GM19438 (cell line): ENCODE measurements at regions not wholly inside any gene's neighbourhood (a gene's known extent, or its start where the extent isn't known, plus 50 kb on each side); places are given as distances from the start of the nearest gene placed in this dataset.
A peak's percentile ranks its signal among the peaks of the same experiment; 100 is the strongest.

Source experiments
- ATAC-seq: cut with Tn5 transposase; IDR thresholded peaks from one replicate; pipeline ENCODE4 v1.9.1; 2021; ENCODE audit warnings: low read depth; ENCODE audit not compliant: unreplicated experiment

DNA sequence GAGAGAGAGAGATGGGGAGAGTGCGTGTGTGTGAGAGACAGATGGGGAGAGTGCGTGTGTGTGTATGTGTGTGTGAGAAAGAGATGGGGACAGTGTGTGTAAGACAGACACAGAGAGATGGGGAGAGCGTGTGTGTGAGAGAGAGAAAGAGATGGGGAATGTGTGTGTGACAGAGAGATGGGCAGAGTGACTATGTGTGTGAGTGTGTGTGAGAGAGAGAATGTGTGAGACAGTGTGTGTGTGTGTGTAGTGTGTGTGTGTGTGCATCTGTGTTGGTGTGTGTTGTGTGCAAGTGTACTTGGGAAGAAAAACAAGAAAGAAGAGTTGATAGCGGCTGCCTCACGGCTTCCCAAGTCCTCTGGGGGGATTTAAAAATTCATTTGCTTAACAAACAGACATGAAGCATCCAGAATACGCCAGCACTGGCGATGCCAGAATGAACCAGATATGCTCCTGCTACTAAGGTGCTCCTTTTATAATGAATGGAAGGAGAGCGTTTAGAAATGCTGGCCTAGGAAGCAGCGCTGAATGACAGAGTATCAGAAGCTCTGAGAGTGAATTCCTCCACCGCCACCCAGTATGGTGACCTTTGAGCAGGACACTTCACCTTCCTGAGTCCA lies 186.1 kb upstream of the TSC22D2 start:
- ATAC-seq, result no peak

DNA sequence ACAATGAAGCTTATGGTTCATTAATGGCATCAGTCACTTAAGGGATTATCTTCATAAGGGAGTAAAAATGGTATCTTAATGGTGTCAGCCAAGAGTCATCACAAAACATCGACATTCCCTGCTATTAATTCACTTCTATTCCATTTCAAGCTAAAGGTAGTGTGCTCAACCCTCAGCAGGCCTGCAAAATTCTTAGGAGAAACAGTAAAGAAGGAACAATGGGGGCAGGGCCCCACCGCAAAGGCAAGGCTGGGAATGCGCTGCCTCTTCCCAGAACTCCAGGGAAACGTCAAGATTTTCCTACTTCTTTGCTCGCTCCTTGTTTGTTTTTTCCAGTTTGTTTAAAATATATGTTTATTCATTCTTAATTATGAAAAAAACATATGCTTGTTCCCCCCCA lies 187.3 kb upstream of the TSC22D2 start:
- ATAC-seq, result no peak

DNA sequence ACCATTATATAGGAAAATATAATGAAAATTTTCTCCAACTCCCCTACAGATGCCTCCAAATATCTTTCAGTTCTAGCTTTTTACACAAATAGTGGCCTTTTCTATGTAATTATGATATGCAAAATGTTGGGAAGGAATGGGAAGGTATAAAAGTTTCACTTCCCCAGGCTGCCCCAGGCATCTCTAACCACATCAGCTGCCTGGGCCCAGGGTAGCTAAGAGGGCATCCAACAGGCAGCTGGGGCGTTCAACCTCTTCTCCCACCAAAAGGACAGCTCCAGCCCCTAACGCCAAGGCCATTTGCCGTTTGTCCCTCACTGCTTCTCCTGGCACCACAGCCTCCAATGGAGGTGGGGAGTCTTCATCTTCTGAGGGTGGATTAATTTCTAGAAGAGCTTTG lies 188.1 kb upstream of the TSC22D2 start:
- no peak for ATAC-seq

DNA sequence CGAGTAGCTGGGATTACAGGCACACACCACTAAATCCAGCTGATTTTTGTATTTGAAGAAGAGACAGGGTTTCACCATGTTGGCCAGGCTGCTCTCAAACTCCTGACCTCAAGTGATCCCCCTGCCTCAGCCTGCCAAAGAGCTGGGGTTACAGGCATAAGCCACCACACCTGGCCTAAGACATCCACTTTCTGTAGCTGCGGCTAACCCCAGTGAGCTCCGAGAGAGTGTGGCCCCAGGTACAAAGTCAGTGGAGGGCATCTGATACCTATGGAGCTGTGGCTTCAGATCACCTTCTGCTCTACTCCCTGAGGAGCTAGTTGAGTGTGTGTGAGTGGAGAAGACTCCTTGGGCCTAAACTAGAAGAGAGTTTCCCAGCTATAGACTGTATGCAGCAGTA lies 189.3 kb upstream of the TSC22D2 start:
- ATAC-seq, result no peak

- no peak for ATAC-seq
Observed at GRCh38 chr3:150218236-150218635, 189.9 kb upstream of the TSC22D2 start.

DNA sequence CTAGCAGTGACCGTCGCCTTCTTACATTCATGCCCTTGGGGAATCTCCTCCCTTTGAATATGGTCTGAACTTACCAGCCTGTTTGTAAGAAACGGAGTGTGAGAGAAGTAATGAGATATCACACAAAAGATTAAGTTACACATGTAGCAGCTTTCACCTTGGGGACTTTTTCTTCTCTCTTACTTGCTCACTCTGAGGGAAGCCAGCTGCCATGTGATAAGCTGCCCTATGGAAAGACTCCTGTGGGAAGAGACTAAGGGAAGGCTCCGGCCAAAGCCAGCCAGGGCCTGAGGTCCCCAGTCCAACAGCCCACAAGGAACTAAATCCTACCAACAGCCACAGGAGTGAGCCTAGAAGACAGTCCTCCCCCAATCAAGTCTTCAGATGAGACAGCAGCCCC lies 190.4 kb upstream of the TSC22D2 start:
- no peak for ATAC-seq

DNA sequence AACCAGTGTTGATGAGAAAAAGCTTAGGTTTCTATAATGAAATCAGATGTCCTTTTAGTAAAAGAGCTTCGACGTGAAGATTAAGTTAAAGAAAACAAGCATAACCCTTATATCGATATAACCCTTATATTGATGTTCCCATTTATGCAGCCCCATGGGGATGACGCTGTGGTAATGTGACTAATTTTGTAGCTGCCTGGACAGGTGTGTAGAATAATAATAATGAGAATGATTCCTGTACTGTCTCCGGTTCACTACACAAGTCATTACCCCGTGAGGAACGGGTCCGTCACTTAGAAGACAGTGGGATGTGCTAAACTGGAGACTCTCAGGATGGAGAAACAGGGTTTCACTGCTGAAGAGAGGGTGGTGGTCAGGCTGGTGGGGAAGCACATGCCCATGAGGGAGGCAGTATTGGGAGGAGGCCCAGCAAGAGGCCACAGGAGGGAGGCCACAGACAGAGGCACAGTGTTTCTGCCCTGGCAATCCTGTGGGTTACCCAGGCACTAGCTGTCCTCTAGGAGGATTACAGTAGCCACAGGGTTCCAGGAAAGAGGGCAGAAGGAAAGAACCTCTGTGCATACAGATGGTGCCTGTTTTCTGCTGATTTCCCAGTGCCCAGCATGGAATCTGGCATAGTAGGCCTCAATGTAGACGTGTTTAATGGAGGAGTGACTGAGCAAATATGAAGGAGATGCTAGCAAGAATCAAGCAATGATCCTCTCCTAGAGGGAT lies 191.1 kb upstream of the TSC22D2 start:
- ATAC-seq, result no peak

GRCh38 chr3:150216041-150216811 lies 191.9 kb upstream of the TSC22D2 start:
- ATAC-seq, result no peak

- ATAC-seq, result no peak
Observed at GRCh38 chr3:150215616-150216015, 192.5 kb upstream of the TSC22D2 start.

DNA sequence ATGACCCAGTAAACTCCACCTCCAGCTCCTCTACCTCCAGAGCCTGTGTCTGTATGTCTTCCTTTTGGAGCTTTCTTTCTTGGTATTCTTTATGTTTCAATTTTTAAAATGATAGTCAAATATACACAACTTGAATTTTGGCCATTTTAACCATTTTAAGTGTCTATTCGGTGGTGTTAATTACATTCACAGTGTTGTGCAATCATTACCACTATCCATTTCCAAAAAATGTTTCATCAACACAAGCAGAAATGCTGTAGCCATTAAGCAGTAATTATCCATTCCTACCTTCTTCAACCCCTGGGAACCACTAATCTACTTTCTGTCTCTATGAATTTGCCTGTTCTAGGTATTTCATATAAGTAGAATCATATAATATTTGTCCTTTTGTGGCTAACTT lies 194.5 kb upstream of the TSC22D2 start:
- no peak for ATAC-seq

DNA sequence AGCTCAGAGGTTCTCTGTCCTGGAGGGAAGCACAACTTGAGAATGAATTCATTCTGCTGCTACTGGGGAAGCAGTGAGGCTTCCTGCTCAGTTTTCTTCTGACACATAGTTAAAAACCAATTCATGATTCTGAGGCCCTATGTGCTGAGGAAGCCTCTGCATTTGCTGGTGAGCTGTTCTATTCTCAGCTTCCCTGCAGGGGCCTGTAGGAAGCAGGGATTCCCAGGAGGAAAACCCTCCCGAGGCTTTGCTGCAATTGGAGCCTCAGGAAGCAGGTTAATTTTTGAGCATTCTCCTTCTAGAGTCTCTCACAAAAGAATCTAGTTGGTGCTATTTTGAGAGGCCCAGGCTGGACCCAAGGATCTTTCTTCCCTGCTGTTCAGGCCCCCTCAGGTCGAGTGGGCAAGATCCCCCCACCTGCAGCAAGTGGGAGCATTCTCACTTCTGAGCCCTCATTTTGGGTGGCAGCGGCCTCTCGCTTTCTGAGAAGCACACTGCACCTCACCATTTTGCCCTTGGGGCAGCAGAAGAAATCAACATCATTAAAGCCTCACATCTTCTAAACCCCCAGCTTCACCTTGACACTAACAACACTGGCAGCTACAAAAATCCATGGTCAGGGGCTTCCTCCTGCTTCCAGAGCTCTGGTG lies 197.5 kb upstream of the TSC22D2 start:
- ATAC-seq, result no peak

DNA sequence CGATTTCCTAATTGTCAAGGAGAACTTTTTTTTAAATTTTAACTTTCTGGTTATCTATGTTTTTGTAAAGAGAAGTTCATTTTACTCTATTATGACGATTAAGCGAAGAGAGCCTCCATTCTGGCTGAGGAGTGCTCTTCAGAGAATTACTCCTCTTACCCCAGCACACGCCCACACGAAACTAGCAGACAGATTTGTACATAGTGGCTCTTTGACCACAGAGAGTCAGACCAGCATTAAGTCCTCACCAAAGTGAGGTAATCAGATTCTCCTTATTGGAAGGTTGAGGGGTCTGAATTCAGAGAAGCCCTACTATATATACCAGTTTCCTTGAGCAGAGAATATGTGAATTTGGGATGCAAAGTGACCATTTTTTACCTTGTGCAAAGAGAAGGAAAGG lies 204.8 kb upstream of the TSC22D2 start:
- no peak for ATAC-seq

DNA sequence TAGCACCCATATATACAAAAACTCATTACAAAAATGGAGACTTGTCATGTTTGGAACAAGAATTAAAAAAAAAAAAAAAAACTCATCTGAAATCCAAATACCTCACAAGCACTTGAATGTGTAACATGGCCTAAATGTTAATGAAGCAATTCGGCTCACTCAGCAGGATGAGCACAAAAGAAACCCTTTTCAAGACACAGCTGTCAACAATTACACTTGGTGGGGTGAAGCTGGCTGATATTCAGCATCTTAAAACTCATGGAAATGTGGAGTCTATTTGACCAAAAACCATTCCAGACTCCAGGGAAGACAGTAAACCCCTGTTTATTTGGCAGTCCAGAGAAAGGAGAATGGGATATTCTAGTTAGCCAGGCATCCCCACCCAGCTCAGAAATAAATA lies 205.4 kb upstream of the TSC22D2 start:
- no peak for ATAC-seq

- no peak for ATAC-seq
Observed at GRCh38 chr3:150194957-150195356, 213.1 kb upstream of the TSC22D2 start.

DNA sequence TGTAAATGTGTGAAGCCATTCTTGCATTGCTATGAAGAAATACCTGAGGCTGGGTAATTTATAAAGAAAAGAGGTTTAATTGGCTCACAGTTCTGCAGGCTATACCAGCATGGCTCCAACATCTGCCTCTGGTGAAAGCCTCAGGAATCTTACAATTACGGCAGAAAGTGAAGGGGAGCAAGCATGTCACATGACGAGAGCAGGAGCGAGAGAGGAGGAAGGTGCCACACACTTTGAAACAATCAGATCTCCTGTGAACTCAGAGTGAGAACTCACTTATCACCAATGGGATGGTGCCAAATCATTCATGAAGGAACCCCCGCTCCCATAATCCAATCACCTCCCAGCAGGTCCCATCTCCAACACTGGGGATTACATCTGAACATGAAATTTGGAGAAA lies 213.6 kb upstream of the TSC22D2 start:
- ATAC-seq, result no peak

- ATAC-seq, result no peak
Observed at GRCh38 chr3:150184426-150185071, 213.9 kb upstream of the PFN2 start.

DNA sequence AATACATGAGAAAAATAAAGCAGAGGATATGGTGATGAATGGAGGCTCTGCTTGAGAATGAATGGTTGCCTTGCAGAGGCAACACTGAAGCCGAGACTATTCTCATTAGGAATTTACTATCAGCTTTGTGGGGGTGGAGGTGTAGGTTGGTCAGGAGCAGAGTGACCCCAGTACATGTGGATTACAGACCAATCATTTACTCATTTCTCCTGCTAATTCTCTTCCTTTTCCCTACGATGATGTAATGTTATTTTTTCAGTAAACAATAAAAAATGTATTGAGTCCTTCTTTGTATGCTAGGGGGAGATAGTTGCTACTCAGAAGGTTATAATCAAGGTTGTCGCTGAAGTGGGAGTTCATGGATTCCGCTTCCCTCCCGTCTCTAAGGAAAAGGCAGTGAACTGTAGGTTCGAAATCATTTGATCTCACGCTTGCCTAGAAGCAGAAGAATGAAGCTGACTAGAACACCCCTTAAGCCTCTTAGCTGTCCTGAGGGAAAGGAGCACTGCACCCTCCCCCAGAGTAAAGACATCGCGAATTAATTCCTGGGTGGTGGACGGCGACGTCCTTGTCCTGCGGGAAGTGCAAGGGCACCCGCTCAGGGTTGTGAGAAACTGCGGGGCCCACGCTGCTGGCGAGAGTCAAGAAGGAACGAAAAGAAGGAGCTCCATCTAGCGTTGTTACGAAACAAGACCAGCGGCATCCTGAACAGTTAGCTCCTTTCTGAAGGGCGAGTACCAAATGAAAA lies 213.2 kb upstream of the PFN2 start:
- peak; percentile 88 for ATAC-seq

DNA sequence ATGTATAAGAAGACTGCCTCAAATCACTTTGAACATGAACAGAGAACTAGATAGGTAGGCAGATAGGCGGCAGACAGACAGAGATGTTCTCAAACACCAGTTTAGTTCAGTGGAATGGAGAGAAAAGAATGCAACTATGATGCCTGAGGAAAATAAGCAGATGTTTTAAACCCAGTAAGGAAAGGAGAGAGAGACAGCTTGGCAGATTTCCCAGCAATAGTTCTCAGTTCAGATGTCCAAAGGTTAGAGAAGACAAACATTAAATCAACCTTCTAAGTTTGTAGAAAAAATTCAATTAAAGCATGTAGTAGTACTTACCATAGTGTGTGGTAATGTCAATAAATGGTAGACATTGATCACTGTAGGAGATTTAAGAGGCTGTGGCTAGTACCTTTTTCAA lies 209.6 kb upstream of the PFN2 start:
- no peak for ATAC-seq

DNA sequence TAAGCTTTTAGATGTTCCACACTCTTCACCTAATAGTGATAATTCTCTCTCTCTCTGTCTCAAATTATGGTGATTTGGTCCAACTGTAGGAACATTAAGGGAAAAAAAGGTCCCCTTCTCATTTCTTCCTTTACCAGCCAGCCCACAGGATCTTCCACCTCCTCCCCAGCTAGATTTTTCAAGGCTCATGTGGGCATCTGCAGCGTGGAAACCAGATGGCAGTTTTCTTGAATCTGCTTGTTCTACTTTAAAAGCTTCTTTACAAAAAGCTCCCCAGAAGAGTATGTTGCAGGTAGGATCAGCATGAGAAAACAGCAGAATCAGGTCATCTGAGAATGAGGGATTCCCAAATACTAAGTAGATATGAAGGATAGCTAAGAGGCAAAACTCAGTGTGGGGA lies 208.6 kb upstream of the PFN2 start:
- ATAC-seq, result no peak
